K562 (cell line): ENCODE measurements at regions not wholly inside any gene's neighbourhood (a gene's known extent, or its start where the extent isn't known, plus 50 kb on each side); places are given as distances from the start of the nearest gene placed in this dataset.

Experiments
- CBX2 ChIP-seq: fragments of 200-600 bp; sonication (generic); IDR thresholded peaks from one replicate; pipeline ENCODE4 v1.6.1; 2012; ENCODE audit warnings: mild to moderate bottlenecking, low read length, inconsistent platforms; ENCODE audit not compliant: insufficient read depth, poor library complexity, severe bottlenecking
- CHD2 ChIP-seq: IDR thresholded peaks from 2 replicates; pipeline ENCODE4 v1.6.1; 2011; ENCODE audit warnings: low read depth, low read length
- EHMT2 ChIP-seq: fragments of 450-650 bp; IDR thresholded peaks from 2 replicates; pipeline ENCODE4 v1.6.1; 2018; ENCODE audit warnings: antibody characterized with exemption
- FOXA1 ChIP-seq: fragments of 450-650 bp; IDR thresholded peaks from 2 replicates; pipeline ENCODE4 v1.6.1; 2016; ENCODE audit warnings: mild to moderate bottlenecking, borderline replicate concordance
- HMG20A ChIP-seq: fragments of 450-650 bp; formaldehyde crosslinking; conservative IDR thresholded peaks from 2 replicates; pipeline ENCODE4 v1.4.0; 2020; ENCODE audit warnings: mild to moderate bottlenecking, mixed read lengths
- ILK ChIP-seq: fragments of 450-650 bp; IDR thresholded peaks from 2 replicates; pipeline ENCODE4 v1.6.1; 2016; ENCODE audit warnings: missing genetic modification characterization, low read depth, mild to moderate bottlenecking, missing compliant biosample characterization, moderate library complexity, borderline replicate concordance
- RBM25 ChIP-seq: fragments of 200-400 bp; formaldehyde crosslinking; IDR thresholded peaks from 2 replicates; pipeline ENCODE4 v1.6.1; 2018; ENCODE audit warnings: low read length, low read depth, moderate library complexity; ENCODE audit not compliant: severe bottlenecking
- SP2 ChIP-seq: IDR thresholded peaks from 2 replicates; pipeline ENCODE4 v1.6.1; 2011; ENCODE audit warnings: mild to moderate bottlenecking, low read depth, low read length, moderate library complexity; ENCODE audit not compliant: poor library complexity, severe bottlenecking; ENCODE audit errors: extremely low read depth
- ZNF699 ChIP-seq: fragments of 250-450 bp; sonication (Bioruptor Pico); IDR thresholded peaks from 2 replicates; pipeline ENCODE4 v1.8.0; 2021; ENCODE audit warnings: mild to moderate bottlenecking, moderate library complexity; ENCODE audit not compliant: insufficient replicate concordance
- TF ChIP-seq, protein P1 (sequence below): sonication (generic); formaldehyde crosslinking; IDR thresholded peaks from 2 replicates; pipeline ENCODE4 v1.8.0; 2022; ENCODE audit warnings: mild to moderate bottlenecking, missing genetic modification reagents
- TF ChIP-seq, protein P2 (sequence below), 2 experiments: fragments of 450-650 bp; formaldehyde crosslinking in 1 of 2; IDR thresholded peaks; 2 replicates each; pipeline versions ENCODE4 v1.4.0 to v1.6.1; 2014 to 2020; ENCODE audit warnings: mild to moderate bottlenecking in 2 of 2, borderline replicate concordance in 1 of 2, low read depth in 1 of 2
- TF ChIP-seq, protein P3 (sequence below): fragments of 450-650 bp; IDR thresholded peaks from 2 replicates; pipeline ENCODE4 v1.6.1; 2016
- TF ChIP-seq, protein P4 (sequence below): fragments of 250-450 bp; sonication (Bioruptor Pico); IDR thresholded peaks from 2 replicates; pipeline ENCODE4 v1.5.0; 2020; ENCODE audit warnings: mild to moderate bottlenecking, borderline replicate concordance

DNA sequence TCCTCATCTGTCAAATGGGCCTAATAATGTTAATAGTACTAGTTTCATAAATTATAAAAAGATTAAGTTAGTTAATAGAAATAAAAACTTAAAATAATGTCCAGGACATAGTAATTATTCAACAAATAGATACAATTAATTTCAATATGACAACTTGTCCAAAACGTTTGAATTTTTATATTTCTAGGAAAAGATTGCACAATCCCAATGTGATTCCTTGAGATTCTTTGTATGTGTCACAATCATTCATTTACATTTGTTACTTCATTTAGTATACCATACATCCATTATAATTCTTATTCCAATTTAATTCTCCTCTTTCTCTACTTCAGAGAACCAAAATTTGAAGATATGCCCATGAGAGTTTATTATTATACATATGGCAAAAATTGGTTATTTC, 554.2 kb downstream of the GABRG1 start:
- no peak for TF ChIP-seq CBX2
- TF ChIP-seq, protein P1, sequence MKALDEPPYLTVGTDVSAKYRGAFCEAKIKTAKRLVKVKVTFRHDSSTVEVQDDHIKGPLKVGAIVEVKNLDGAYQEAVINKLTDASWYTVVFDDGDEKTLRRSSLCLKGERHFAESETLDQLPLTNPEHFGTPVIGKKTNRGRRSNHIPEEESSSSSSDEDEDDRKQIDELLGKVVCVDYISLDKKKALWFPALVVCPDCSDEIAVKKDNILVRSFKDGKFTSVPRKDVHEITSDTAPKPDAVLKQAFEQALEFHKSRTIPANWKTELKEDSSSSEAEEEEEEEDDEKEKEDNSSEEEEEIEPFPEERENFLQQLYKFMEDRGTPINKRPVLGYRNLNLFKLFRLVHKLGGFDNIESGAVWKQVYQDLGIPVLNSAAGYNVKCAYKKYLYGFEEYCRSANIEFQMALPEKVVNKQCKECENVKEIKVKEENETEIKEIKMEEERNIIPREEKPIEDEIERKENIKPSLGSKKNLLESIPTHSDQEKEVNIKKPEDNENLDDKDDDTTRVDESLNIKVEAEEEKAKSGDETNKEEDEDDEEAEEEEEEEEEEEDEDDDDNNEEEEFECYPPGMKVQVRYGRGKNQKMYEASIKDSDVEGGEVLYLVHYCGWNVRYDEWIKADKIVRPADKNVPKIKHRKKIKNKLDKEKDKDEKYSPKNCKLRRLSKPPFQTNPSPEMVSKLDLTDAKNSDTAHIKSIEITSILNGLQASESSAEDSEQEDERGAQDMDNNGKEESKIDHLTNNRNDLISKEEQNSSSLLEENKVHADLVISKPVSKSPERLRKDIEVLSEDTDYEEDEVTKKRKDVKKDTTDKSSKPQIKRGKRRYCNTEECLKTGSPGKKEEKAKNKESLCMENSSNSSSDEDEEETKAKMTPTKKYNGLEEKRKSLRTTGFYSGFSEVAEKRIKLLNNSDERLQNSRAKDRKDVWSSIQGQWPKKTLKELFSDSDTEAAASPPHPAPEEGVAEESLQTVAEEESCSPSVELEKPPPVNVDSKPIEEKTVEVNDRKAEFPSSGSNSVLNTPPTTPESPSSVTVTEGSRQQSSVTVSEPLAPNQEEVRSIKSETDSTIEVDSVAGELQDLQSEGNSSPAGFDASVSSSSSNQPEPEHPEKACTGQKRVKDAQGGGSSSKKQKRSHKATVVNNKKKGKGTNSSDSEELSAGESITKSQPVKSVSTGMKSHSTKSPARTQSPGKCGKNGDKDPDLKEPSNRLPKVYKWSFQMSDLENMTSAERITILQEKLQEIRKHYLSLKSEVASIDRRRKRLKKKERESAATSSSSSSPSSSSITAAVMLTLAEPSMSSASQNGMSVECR (CRISPR knock-in tag): no peak
- TF ChIP-seq RBM25: no peak
- TF ChIP-seq, protein P2, sequence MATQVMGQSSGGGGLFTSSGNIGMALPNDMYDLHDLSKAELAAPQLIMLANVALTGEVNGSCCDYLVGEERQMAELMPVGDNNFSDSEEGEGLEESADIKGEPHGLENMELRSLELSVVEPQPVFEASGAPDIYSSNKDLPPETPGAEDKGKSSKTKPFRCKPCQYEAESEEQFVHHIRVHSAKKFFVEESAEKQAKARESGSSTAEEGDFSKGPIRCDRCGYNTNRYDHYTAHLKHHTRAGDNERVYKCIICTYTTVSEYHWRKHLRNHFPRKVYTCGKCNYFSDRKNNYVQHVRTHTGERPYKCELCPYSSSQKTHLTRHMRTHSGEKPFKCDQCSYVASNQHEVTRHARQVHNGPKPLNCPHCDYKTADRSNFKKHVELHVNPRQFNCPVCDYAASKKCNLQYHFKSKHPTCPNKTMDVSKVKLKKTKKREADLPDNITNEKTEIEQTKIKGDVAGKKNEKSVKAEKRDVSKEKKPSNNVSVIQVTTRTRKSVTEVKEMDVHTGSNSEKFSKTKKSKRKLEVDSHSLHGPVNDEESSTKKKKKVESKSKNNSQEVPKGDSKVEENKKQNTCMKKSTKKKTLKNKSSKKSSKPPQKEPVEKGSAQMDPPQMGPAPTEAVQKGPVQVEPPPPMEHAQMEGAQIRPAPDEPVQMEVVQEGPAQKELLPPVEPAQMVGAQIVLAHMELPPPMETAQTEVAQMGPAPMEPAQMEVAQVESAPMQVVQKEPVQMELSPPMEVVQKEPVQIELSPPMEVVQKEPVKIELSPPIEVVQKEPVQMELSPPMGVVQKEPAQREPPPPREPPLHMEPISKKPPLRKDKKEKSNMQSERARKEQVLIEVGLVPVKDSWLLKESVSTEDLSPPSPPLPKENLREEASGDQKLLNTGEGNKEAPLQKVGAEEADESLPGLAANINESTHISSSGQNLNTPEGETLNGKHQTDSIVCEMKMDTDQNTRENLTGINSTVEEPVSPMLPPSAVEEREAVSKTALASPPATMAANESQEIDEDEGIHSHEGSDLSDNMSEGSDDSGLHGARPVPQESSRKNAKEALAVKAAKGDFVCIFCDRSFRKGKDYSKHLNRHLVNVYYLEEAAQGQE (IDR thresholded peaks at IDR 0.05; ENCODE audit: borderline replicate concordance): no peak
- TF ChIP-seq, protein P2 (CRISPR knock-in tag; IDR thresholded peaks at IDR 0.05; ENCODE audit: low read depth): no peak
- TF ChIP-seq CHD2: no peak
- TF ChIP-seq, protein P3, sequence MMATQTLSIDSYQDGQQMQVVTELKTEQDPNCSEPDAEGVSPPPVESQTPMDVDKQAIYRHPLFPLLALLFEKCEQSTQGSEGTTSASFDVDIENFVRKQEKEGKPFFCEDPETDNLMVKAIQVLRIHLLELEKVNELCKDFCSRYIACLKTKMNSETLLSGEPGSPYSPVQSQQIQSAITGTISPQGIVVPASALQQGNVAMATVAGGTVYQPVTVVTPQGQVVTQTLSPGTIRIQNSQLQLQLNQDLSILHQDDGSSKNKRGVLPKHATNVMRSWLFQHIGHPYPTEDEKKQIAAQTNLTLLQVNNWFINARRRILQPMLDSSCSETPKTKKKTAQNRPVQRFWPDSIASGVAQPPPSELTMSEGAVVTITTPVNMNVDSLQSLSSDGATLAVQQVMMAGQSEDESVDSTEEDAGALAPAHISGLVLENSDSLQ: no peak
- TF ChIP-seq, protein P4, sequence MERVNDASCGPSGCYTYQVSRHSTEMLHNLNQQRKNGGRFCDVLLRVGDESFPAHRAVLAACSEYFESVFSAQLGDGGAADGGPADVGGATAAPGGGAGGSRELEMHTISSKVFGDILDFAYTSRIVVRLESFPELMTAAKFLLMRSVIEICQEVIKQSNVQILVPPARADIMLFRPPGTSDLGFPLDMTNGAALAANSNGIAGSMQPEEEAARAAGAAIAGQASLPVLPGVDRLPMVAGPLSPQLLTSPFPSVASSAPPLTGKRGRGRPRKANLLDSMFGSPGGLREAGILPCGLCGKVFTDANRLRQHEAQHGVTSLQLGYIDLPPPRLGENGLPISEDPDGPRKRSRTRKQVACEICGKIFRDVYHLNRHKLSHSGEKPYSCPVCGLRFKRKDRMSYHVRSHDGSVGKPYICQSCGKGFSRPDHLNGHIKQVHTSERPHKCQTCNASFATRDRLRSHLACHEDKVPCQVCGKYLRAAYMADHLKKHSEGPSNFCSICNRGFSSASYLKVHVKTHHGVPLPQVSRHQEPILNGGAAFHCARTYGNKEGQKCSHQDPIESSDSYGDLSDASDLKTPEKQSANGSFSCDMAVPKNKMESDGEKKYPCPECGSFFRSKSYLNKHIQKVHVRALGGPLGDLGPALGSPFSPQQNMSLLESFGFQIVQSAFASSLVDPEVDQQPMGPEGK: no peak
- TF ChIP-seq EHMT2: no peak
- TF ChIP-seq HMG20A: no peak
- no peak for TF ChIP-seq FOXA1
- no peak for TF ChIP-seq SP2
- TF ChIP-seq ZNF699: no peak
- no peak for TF ChIP-seq ILK (tag)
